ENCODE measurements at regions not wholly inside any gene's neighbourhood (a gene's known extent, or its start where the extent isn't known, plus 50 kb on each side); places are given as distances from the start of the nearest gene placed in this dataset.

DNA sequence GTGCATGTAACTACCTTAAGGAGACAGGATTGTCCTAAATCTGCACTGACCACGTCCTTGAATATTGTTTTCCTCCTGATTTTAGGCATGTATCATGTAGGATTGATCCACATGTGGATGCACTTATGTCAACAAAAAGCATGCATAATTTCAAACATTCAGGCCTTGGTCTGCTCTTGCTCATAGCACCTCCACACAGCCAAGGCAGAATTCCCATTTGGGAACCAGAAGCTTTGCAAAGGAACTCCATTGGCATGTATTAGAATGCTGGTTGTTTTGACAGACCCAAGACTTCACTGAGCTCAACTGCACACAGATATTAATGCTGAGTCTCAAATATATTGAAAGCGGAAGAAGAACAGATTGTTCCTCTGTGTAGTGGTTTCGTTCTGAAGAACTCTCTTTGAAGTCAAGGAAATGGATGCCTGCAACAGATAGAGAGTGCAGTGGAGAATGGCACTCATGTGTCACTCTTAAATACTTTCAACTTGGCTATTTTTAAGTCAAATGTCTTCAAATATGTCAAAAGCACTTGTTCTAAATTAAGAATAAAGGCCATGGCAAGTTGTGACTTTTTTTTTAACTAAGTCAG is 387.6 kb downstream of the LTN1 start:
- Histone ChIP-seq H3K4me2 (ENCODE audit: low read depth, low read length, poor library complexity, severe bottlenecking) (no peak overlapping the region), H3K4me1 (ENCODE audit: insufficient read depth, low read length, poor library complexity, severe bottlenecking) (no peaks in the 10 kb centered on the region), H4K20me1 (ENCODE audit: insufficient read depth, low read length, poor library complexity, severe bottlenecking) (no peaks in the 10 kb centered on the region), H3K27me3 (ENCODE audit: insufficient read depth, low read length, poor library complexity, severe bottlenecking) (no peaks in the 10 kb centered on the region), H3F3A (ENCODE audit: low read depth) (no peaks in the 10 kb centered on the region), H3K9me2 (replicated peaks; ENCODE audit: low read depth, low read length) (no peaks in the 10 kb centered on the region), H2AFZ (ENCODE audit: low read length) (no peak overlapping the region), H3K36me3 (ENCODE audit: insufficient read depth, low read length) (no peaks in the 10 kb centered on the region), H3K4me3 (ENCODE audit: low read length, poor library complexity, severe bottlenecking) (no peak overlapping the region), H3K79me2 (ENCODE audit: insufficient read depth, low read length) (no peaks in the 10 kb centered on the region), H3K9me3 (ENCODE audit: insufficient read depth, low read depth, low read length) (no peaks in the 10 kb centered on the region; the same call in 1 of the 2 replicates), H3K9ac (ENCODE audit: low read depth, low read length, poor library complexity, severe bottlenecking) (no peak overlapping the region)
- no peak for TF ChIP-seq EZH2phosphoT487 (IDR thresholded peaks at IDR 0.05; ENCODE audit: borderline replicate concordance)

DNA sequence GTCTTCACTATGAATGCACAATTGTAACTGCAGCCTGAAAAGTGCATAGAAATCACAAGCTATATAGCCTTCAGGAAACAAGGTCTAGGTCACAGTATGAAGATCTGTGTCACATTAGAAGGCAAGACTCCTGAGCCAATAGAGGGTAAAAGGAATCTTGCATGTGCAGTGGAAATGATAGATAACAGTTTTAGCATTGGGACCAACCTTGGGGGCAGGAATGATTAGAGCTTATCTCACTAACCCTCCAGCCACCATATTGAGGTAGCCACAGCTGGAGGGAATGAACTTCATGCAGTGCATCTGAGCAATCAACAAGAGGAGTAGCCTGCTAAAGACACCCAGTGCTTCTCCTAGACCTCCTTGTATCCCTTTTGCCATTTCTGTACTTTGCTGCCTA is 390.1 kb downstream of the LTN1 start:
- no peaks in the 10 kb centered on the region for H3K79me2 ChIP-seq (ENCODE audit: insufficient read depth, low read length)
- H3K9ac ChIP-seq (ENCODE audit: low read depth, low read length, poor library complexity, severe bottlenecking): no peak overlapping the region
- no peaks in the 10 kb centered on the region for H4K20me1 ChIP-seq (ENCODE audit: insufficient read depth, low read length, poor library complexity, severe bottlenecking)
- TF ChIP-seq EZH2phosphoT487 (IDR thresholded peaks at IDR 0.05; ENCODE audit: borderline replicate concordance): no peak
- no peak overlapping the region for H3K4me3 ChIP-seq (ENCODE audit: low read length, poor library complexity, severe bottlenecking)
- H3K36me3 ChIP-seq (ENCODE audit: insufficient read depth, low read length): no peaks in the 10 kb centered on the region
- no peaks in the 10 kb centered on the region for H3K9me2 ChIP-seq (replicated peaks; ENCODE audit: low read depth, low read length)
- no peaks in the 10 kb centered on the region for H3K27me3 ChIP-seq (ENCODE audit: insufficient read depth, low read length, poor library complexity, severe bottlenecking)
- H3K4me2 ChIP-seq (ENCODE audit: low read depth, low read length, poor library complexity, severe bottlenecking): no peak overlapping the region
- H3K9me3 ChIP-seq (ENCODE audit: insufficient read depth, low read depth, low read length): peaks cover 2% of the 10 kb centered on the region; the same call in 1 of the 2 replicates
- H3F3A ChIP-seq (ENCODE audit: low read depth): no peaks in the 10 kb centered on the region
- H2AFZ ChIP-seq (ENCODE audit: low read length): no peak overlapping the region
- H3K4me1 ChIP-seq (ENCODE audit: insufficient read depth, low read length, poor library complexity, severe bottlenecking): no peaks in the 10 kb centered on the region

DNA sequence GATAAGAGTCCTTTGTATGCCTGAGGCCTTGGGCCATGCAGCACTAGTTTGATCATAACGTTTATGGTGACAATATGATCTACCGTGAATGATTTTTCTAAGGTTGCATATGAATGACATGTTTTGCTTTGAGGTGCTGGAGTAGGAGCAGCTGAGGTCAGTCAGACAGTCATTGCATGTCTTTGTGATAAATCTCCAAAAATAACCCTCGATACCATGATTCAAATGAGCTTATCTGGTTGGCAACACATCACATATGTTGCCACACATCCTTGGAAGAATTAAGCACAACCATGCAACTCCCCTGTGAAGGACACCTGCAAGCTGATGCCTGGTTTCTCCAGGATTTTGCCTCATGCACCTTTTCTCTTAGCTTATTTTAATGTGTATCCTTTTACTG is 394.5 kb downstream of the LTN1 start:
- Histone ChIP-seq H3K9ac (ENCODE audit: low read depth, low read length, poor library complexity, severe bottlenecking) (no peak overlapping the region), H3K9me2 (replicated peaks; ENCODE audit: low read depth, low read length) (no peaks in the 10 kb centered on the region), H3K79me2 (ENCODE audit: insufficient read depth, low read length) (no peaks in the 10 kb centered on the region), H3K4me2 (ENCODE audit: low read depth, low read length, poor library complexity, severe bottlenecking) (no peak overlapping the region), H3K27me3 (ENCODE audit: insufficient read depth, low read length, poor library complexity, severe bottlenecking) (no peaks in the 10 kb centered on the region), H4K20me1 (ENCODE audit: insufficient read depth, low read length, poor library complexity, severe bottlenecking) (no peaks in the 10 kb centered on the region), H2AFZ (ENCODE audit: low read length) (no peak overlapping the region), H3K36me3 (ENCODE audit: insufficient read depth, low read length) (no peaks in the 10 kb centered on the region), H3K4me1 (ENCODE audit: insufficient read depth, low read length, poor library complexity, severe bottlenecking) (no peaks in the 10 kb centered on the region), H3F3A (ENCODE audit: low read depth) (no peaks in the 10 kb centered on the region), H3K9me3 (ENCODE audit: insufficient read depth, low read depth, low read length) (peaks cover 2% of the 10 kb centered on the region; the same call in 1 of the 2 replicates), H3K4me3 (ENCODE audit: low read length, poor library complexity, severe bottlenecking) (no peak overlapping the region)
- no peak for TF ChIP-seq EZH2phosphoT487 (IDR thresholded peaks at IDR 0.05; ENCODE audit: borderline replicate concordance)
- TF ChIP-seq, protein P1, sequence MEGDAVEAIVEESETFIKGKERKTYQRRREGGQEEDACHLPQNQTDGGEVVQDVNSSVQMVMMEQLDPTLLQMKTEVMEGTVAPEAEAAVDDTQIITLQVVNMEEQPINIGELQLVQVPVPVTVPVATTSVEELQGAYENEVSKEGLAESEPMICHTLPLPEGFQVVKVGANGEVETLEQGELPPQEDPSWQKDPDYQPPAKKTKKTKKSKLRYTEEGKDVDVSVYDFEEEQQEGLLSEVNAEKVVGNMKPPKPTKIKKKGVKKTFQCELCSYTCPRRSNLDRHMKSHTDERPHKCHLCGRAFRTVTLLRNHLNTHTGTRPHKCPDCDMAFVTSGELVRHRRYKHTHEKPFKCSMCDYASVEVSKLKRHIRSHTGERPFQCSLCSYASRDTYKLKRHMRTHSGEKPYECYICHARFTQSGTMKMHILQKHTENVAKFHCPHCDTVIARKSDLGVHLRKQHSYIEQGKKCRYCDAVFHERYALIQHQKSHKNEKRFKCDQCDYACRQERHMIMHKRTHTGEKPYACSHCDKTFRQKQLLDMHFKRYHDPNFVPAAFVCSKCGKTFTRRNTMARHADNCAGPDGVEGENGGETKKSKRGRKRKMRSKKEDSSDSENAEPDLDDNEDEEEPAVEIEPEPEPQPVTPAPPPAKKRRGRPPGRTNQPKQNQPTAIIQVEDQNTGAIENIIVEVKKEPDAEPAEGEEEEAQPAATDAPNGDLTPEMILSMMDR (conservative IDR thresholded peaks at IDR 0.05; ENCODE audit: low read length): no peak

DNA sequence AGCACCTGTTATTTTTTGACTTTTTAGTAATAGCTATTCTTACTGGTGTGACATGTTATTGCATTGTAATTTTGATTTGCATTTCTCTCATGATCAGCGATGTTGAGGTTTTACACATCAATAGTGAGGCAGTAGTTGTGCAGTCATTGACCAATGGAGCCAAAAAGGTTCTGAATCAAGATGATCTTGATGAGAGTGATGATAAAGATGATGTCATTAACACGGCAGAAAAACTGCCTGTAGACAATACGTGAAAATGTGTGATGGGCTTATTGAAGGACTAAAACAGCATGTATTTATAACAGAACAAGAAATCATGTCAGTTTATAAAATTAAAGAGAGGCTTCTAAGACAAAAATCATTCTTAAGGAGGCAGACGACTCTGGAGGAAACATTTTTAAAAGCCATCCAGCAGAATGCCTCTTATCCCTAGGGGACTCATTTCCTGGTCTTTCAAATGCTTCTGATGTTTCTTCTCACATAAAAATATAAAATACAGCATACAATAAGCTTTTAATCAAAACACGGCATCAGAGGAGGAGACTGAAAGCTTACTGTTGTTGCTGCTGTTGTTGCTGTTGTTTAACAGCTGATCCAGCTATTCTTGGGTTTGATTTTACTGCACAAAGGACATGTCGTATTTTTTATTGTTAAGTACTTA is 400.3 kb downstream of the LTN1 start:
- H3F3A ChIP-seq (ENCODE audit: low read depth): no peaks in the 10 kb centered on the region
- no peak overlapping the region for H2AFZ ChIP-seq (ENCODE audit: low read length)
- no peaks in the 10 kb centered on the region for H4K20me1 ChIP-seq (ENCODE audit: insufficient read depth, low read length, poor library complexity, severe bottlenecking)
- H3K4me1 ChIP-seq (ENCODE audit: insufficient read depth, low read length, poor library complexity, severe bottlenecking): no peaks in the 10 kb centered on the region
- H3K27me3 ChIP-seq (ENCODE audit: insufficient read depth, low read length, poor library complexity, severe bottlenecking): no peaks in the 10 kb centered on the region
- H3K4me2 ChIP-seq (ENCODE audit: low read depth, low read length, poor library complexity, severe bottlenecking): no peak overlapping the region
- TF ChIP-seq, protein P1 (conservative IDR thresholded peaks at IDR 0.05; ENCODE audit: low read length): no peak
- no peak for TF ChIP-seq EZH2phosphoT487 (IDR thresholded peaks at IDR 0.05; ENCODE audit: borderline replicate concordance)
- no peak overlapping the region for H3K4me3 ChIP-seq (ENCODE audit: low read length, poor library complexity, severe bottlenecking)
- no peaks in the 10 kb centered on the region for H3K79me2 ChIP-seq (ENCODE audit: insufficient read depth, low read length)
- no peaks in the 10 kb centered on the region for H3K9me3 ChIP-seq (ENCODE audit: insufficient read depth, low read depth, low read length)
- H3K36me3 ChIP-seq (ENCODE audit: insufficient read depth, low read length): no peaks in the 10 kb centered on the region
- H3K9me2 ChIP-seq (replicated peaks; ENCODE audit: low read depth, low read length): no peaks in the 10 kb centered on the region
- no peak overlapping the region for H3K9ac ChIP-seq (ENCODE audit: low read depth, low read length, poor library complexity, severe bottlenecking)

Measured in Loucy (cell line).